GM12873 (cell line): ENCODE measurements at regions not wholly inside any gene's neighbourhood (a gene's known extent, or its start where the extent isn't known, plus 50 kb on each side); places are given as distances from the start of the nearest gene placed in this dataset.

Experiments
- CTCF ChIP-seq: IDR thresholded peaks from 2 replicates; pipeline ENCODE4 v1.5.1; 2012; ENCODE audit warnings: low read depth, mild to moderate bottlenecking, moderate library complexity, low read length, control low read depth; ENCODE audit not compliant: insufficient read depth; ENCODE audit errors: missing control alignments

GRCh38 chr7:67361150-67361549, 364.5 kb downstream of the TYW1 start:
- TF ChIP-seq CTCF, result no peak

- no peak for TF ChIP-seq CTCF
Observed at GRCh38 chr7:67364441-67365017, 367.9 kb downstream of the TYW1 start.

- peak; percentile 87 for TF ChIP-seq CTCF
Observed at GRCh38 chr7:67371429-67372305, 375.0 kb downstream of the TYW1 start.

- no peak for TF ChIP-seq CTCF
Observed at GRCh38 chr7:67375427-67375826, 378.8 kb downstream of the TYW1 start.

GRCh38 chr7:67377939-67378862, 381.6 kb downstream of the TYW1 start:
- peak; percentile 96 for TF ChIP-seq CTCF

- no peak for TF ChIP-seq CTCF
Observed at GRCh38 chr7:67380326-67380725, 383.7 kb downstream of the TYW1 start.

GRCh38 chr7:67380858-67381257, 384.2 kb downstream of the TYW1 start:
- TF ChIP-seq CTCF, result no peak
